Kidney (tissue), 13 donors: ENCODE measurements at regions not wholly inside any gene's neighbourhood (a gene's known extent, or its start where the extent isn't known, plus 50 kb on each side); places are given as distances from the start of the nearest gene placed in this dataset.

Experiments used
- DNase-seq, 5 donors: peaks; one replicate each; pipeline ENCODE4 v3.0.0-alpha.2; 2013 to 2020
- FAIRE-seq: peaks from 2 replicates; lab custom pipeline; 2012; peaks lifted over from hg19 to GRCh38; lab: Jason Lieb, UNC
- H3K27ac ChIP-seq, 2 donors: one replicate each; pipeline ENCODE4 v1.7.0; 2013; ENCODE audit warnings: low read depth in 2 of 2, low read length in 2 of 2, inconsistent platforms in 1 of 2
- H3K27me3 ChIP-seq: one replicate; pipeline ENCODE4 v1.7.1; 2013; ENCODE audit warnings: low read length, inconsistent platforms; ENCODE audit not compliant: control insufficient read depth, insufficient read depth
- H3K36me3 ChIP-seq, 3 donors: one replicate each; pipeline versions ENCODE4 v1.7.0 to v1.7.1; 2013; ENCODE audit warnings: low read length in 3 of 3, control low read depth in 1 of 3, inconsistent platforms in 1 of 3; ENCODE audit not compliant: insufficient read depth in 3 of 3, control insufficient read depth in 2 of 3
- H3K4me1 ChIP-seq, 3 donors: one replicate each; pipeline versions ENCODE4 v1.7.0 to v1.7.1; 2013; ENCODE audit warnings: low read length in 3 of 3, inconsistent platforms in 1 of 3, low read depth in 1 of 3; ENCODE audit not compliant: control insufficient read depth in 2 of 3, insufficient read depth in 2 of 3
- H3K4me3 ChIP-seq, 3 donors: one replicate each; pipeline versions ENCODE4 v1.7.0 to v1.8.1; 2013; ENCODE audit warnings: low read length in 3 of 3, control low read depth in 1 of 3, inconsistent platforms in 1 of 3
- H3K9ac ChIP-seq, 3 donors: one replicate each; pipeline versions ENCODE4 v1.7.0 to v1.7.1; 2013; ENCODE audit warnings: low read length in 3 of 3, control low read depth in 1 of 3, inconsistent platforms in 1 of 3
- H3K9me3 ChIP-seq, 3 donors: one replicate each; pipeline versions ENCODE4 v1.7.0 to v1.7.1; 2013; ENCODE audit warnings: low read length in 3 of 3, control low read depth in 1 of 3, inconsistent platforms in 1 of 3; ENCODE audit not compliant: control insufficient read depth in 2 of 3, insufficient read depth in 1 of 3
- CTCF ChIP-seq: IDR thresholded peaks from 3 replicates; pipeline ENCODE4 v1.5.1; 2012; ENCODE audit warnings: mild to moderate bottlenecking, moderate library complexity, borderline replicate concordance; ENCODE audit not compliant: insufficient read depth; ENCODE audit errors: extremely low read depth
- intact Hi-C: fragments of 100-400 bp; cut with DNase I; formaldehyde crosslinking; loops from one replicate; pipeline ENCODE4 v1.11.1; 2022
- donor health status: control.
- donor health status: control.
- donor health status: control.
- donor health status: control.
- donor health status: control.
- donor health status: DM: yes; HTN: yes; CAD: no.
- donor health status: Normal renal cell carcinoma (clear cell type).

GRCh38 chr20:52518735-52519134 is 327.2 kb upstream of the ZFP64 start:
- Histone ChIP-seq H3K4me3 (no peak overlapping the region), H3K27me3 (no peaks in the 10 kb centered on the region), H3K4me1 (no peaks in the 10 kb centered on the region), H3K9me3 (peaks cover 0 to 5% (median 0%) of the 10 kb centered on the region in 3 donors), H3K9ac (no peak overlapping the region), H3K36me3 (no peaks in the 10 kb centered on the region), H3K27ac (no peak overlapping the region)
- intact Hi-C loops: no loop called here
- FAIRE-seq: no peak
- TF ChIP-seq CTCF: no peak
- DNase-seq: no peak

- DNase-seq (no peak), FAIRE-seq (no peak)
- TF ChIP-seq CTCF: no peak
- H3K4me3 ChIP-seq: no peak overlapping the region
- H3K9ac ChIP-seq: no peak overlapping the region
- H3K27ac ChIP-seq: no peak overlapping the region
- intact Hi-C loops: no loop called here
- H3K4me1 ChIP-seq: no peaks in the 10 kb centered on the region
- H3K27me3 ChIP-seq: no peaks in the 10 kb centered on the region
- peaks cover 0 to 5% (median 0%) of the 10 kb centered on the region in 3 donors for H3K9me3 ChIP-seq
- no peaks in the 10 kb centered on the region for H3K36me3 ChIP-seq
These were observed 324.3 kb upstream of the ZFP64 start for GRCh38 chr20:52515877-52516276.

- FAIRE-seq: no peak
- Histone ChIP-seq H3K4me3 (no peak overlapping the region), H3K27me3 (no peaks in the 10 kb centered on the region), H3K36me3 (no peaks in the 10 kb centered on the region), H3K27ac (no peak overlapping the region), H3K9me3 (no peaks in the 10 kb centered on the region), H3K9ac (no peak overlapping the region), H3K4me1 (no peaks in the 10 kb centered on the region)
- intact Hi-C loops: no loop called here
- no peak for TF ChIP-seq CTCF
- no peak for DNase-seq
These were observed 308.6 kb upstream of the ZFP64 start for GRCh38 chr20:52500157-52500556.

- intact Hi-C loops: no loop called here
- no peaks in the 10 kb centered on the region for H3K27me3 ChIP-seq
- TF ChIP-seq CTCF: no peak
- no peak overlapping the region for H3K4me3 ChIP-seq
- H3K9me3 ChIP-seq: no peaks in the 10 kb centered on the region
- no peak overlapping the region for H3K27ac ChIP-seq
- FAIRE-seq (no peak), DNase-seq (no peak)
- H3K36me3 ChIP-seq: no peaks in the 10 kb centered on the region
- peaks cover 0 to 2% (median 0%) of the 10 kb centered on the region in 3 donors for H3K4me1 ChIP-seq
- no peak overlapping the region for H3K9ac ChIP-seq
These were observed 306.2 kb upstream of the ZFP64 start for GRCh38 chr20:52497731-52498130.
